HG03521 (cell line): ENCODE measurements at regions not wholly inside any gene's neighbourhood (a gene's known extent, or its start where the extent isn't known, plus 50 kb on each side); places are given as distances from the start of the nearest gene placed in this dataset.

Experiments
- ATAC-seq: cut with Tn5 transposase; IDR thresholded peaks from one replicate; pipeline ENCODE4 v1.9.1; 2021; ENCODE audit warnings: mild to moderate bottlenecking, moderate library complexity; ENCODE audit not compliant: unreplicated experiment

- ATAC-seq, result no peak
Observed at GRCh38 chr22:49140911-49141665, 686.6 kb downstream of the BRD1 start.

- ATAC-seq, result no peak
Observed at GRCh38 chr22:49139492-49140151, 688.1 kb downstream of the BRD1 start.

GRCh38 chr22:49138250-49138790 lies 689.4 kb downstream of the BRD1 start:
- ATAC-seq, result no peak

- no peak for ATAC-seq
Observed at GRCh38 chr22:49137206-49137840, 690.4 kb downstream of the BRD1 start.

GRCh38 chr22:49136816-49137180 lies 690.9 kb downstream of the BRD1 start:
- no peak for ATAC-seq

GRCh38 chr22:49136041-49136815 lies 691.4 kb downstream of the BRD1 start:
- ATAC-seq, result no peak

GRCh38 chr22:49134076-49134475 lies 693.6 kb downstream of the BRD1 start:
- no peak for ATAC-seq

- no peak for ATAC-seq
Observed at GRCh38 chr22:49133541-49133940, 694.1 kb downstream of the BRD1 start.

- no peak for ATAC-seq
Observed at GRCh38 chr22:49132009-49132408, 695.7 kb downstream of the BRD1 start.

- ATAC-seq, result no peak
Observed at GRCh38 chr22:49129736-49130135, 697.9 kb downstream of the BRD1 start.

GRCh38 chr22:49128874-49129273 lies 698.8 kb downstream of the BRD1 start:
- ATAC-seq, result no peak

GRCh38 chr22:49124608-49125007 lies 703.1 kb downstream of the BRD1 start:
- no peak for ATAC-seq

- no peak for ATAC-seq
Observed at GRCh38 chr22:49123621-49124192, 704.0 kb downstream of the BRD1 start.

- no peak for ATAC-seq
Observed at GRCh38 chr22:49119551-49119952, 708.1 kb downstream of the BRD1 start.

- ATAC-seq, result no peak
Observed at GRCh38 chr22:49118065-49118464, 709.6 kb downstream of the BRD1 start.

GRCh38 chr22:49117486-49117885 lies 710.2 kb downstream of the BRD1 start:
- ATAC-seq, result no peak

GRCh38 chr22:49116486-49117120 lies 711.1 kb downstream of the BRD1 start:
- ATAC-seq, result no peak

- ATAC-seq, result no peak
Observed at GRCh38 chr22:49116021-49116420, 711.7 kb downstream of the BRD1 start.

GRCh38 chr22:49115197-49115596 lies 712.5 kb downstream of the BRD1 start:
- no peak for ATAC-seq

- ATAC-seq, result no peak
Observed at GRCh38 chr22:49113758-49114157, 713.9 kb downstream of the BRD1 start.
